GM20000 (cell line): ENCODE measurements at regions not wholly inside any gene's neighbourhood (a gene's known extent, or its start where the extent isn't known, plus 50 kb on each side); places are given as distances from the start of the nearest gene placed in this dataset.

Source experiments
- DNase-seq: peaks from one replicate; pipeline ENCODE4 v3.0.0; 2012; ENCODE audit warnings: low spot score
- TF ChIP-seq, protein P1 (sequence below): IDR thresholded peaks from 2 replicates; pipeline ENCODE4 v1.5.1; 2012; ENCODE audit warnings: mild to moderate bottlenecking, control low read depth; ENCODE audit errors: extremely low read depth, missing control alignments

DNA sequence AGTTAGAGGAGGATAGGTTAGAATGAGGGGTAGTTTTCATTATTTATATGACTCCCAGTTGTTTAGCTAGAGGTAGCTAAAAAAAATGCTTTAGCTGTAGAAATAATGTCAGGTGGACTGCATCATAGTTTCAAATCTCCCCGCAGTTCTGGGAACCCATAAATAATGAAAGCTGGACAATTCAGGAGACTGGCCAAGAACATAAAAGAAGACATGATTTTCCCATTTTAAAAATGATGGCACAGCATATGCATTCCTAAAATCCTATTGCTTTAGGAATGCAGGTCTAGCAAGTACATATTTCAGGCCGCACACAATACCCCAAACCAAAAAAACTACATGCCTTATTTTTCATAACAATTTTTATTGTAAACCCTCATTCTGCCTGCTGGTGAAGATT lies 143.3 kb downstream of the CTH start:
- TF ChIP-seq, protein P1, sequence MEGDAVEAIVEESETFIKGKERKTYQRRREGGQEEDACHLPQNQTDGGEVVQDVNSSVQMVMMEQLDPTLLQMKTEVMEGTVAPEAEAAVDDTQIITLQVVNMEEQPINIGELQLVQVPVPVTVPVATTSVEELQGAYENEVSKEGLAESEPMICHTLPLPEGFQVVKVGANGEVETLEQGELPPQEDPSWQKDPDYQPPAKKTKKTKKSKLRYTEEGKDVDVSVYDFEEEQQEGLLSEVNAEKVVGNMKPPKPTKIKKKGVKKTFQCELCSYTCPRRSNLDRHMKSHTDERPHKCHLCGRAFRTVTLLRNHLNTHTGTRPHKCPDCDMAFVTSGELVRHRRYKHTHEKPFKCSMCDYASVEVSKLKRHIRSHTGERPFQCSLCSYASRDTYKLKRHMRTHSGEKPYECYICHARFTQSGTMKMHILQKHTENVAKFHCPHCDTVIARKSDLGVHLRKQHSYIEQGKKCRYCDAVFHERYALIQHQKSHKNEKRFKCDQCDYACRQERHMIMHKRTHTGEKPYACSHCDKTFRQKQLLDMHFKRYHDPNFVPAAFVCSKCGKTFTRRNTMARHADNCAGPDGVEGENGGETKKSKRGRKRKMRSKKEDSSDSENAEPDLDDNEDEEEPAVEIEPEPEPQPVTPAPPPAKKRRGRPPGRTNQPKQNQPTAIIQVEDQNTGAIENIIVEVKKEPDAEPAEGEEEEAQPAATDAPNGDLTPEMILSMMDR, result no peak

DNA sequence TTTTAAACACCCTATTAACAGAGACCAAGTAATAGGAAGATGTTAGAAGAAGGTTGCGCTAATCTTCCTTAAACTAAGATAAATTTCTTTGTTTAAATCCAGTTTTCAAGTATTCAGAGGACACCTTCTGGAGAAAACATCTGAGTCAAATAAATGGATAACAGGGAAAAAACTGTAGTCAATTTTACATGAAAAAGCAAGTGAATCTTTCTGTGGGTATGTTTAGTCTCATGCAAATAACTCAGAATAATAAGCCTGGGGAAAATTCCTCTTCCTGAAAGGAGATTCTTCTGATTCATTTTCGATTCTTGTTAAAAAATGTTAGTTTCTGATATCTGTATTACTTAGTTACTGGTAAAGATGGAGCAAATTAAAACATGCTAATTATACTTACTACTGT lies 145.5 kb downstream of the CTH start:
- TF ChIP-seq, protein P1, result no peak
- DNase-seq, result no peak

More for the DNA sequence above, 143.3 kb downstream of the CTH start:
- no peak for DNase-seq

DNA sequence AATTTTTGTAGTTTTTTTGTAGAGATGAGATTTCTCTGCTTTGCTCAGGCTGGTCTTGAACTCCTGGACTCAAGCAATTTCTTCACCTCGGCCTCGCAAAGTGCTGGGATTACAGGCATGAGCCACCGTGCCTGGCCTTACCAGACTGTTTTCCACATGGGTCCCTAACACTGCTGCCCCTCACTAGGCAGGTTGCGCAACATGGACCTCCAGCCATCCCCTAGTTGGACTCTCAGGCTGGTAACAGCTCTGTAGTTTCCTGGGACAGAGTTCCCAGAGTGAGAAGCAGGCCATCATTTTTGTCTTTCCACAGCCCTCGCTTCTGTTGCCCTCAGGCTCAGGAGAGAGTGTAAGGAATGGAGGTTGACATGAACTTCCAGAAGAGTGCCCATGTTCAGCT lies 156.1 kb downstream of the CTH start:
- no peak for DNase-seq

DNA sequence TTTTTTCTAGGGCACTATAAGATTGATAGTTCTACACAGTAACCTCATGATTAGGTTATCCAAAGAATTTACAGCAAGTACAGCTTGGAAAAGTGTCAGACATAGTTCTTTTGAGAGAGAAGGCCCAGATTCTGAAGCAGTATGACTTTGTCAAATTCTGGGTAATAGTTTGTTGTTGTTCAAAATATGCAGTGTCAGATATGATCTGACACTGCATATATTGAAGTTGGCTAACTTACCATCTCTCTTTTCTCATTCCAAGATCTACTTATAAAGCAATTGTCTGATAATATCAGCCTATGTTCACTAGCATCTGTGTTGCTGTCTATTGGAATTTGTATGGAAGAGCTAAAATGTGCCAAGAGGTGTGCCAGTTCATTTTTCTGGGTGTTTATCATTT lies 160.1 kb downstream of the CTH start:
- DNase-seq, result no peak
- TF ChIP-seq, protein P1, result no peak

More for the DNA sequence above, 156.1 kb downstream of the CTH start:
- TF ChIP-seq, protein P1, result no peak

DNA sequence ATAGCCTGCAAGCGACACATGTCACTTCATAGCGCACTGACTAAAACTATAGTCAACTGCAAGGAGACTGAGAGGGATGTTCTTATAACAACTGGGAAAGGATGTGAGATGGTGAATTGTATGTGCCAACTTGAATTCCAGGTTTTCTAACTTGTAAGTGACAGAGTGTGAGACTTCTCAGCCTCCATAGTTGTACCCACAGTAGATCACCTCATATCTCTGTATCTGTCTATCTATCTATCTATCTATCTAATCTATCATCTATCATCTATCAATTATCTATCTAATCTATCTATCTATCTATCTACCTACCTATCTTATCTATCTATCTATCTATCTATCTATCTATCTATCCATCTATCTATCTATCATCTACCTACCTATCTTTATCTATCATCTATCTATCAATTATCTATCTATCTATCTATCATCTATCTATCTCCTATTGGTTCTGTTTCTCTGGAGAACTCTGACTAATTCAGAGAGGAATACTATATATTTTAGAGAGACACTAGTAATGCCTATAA lies 162.3 kb downstream of the CTH start:
- TF ChIP-seq, protein P1, result no peak
- DNase-seq, result no peak

DNA sequence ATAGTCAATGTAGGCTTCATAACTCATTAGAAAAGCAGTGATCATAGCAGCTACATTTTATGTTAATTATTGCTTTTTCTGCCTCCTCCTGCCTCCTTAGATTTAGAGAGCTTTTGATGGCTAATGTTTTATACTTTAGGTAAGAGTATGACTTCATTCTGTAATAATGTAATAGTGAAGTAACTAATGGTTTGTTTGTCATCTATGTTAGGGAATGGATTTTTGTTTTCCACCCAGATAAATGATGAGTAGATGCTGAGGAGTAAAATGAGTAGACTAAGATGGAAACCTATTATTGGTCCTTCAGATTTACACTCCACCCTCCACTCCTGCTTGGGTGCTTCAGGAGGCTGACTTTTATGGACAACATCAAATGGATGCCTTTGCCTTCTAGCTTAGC lies 170.6 kb downstream of the CTH start:
- DNase-seq, result no peak
- TF ChIP-seq, protein P1, result no peak

DNA sequence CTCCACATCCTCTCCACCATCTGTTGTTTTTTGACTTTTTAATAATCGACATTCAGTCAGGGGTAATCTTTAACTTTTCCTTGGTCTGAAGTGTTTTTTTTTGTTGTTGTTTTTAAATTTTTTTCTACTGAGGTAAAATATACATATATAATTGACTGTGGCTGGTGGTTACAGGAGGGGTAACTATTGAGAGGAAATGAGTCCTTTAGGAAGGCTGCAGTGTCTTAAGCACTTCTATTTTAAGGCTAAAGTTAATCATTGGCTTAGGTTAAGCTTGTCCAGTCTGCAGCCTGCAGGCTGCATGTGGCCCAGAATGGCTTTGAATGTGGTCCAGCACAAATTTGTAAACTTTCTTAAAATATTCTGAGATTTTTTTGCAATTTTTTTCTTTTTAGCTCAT lies 172.5 kb downstream of the CTH start:
- TF ChIP-seq, protein P1, result no peak
- no peak for DNase-seq
